Activated B cell treated with CpG ODN at 0.5 μM for 24 hours (primary cell): ENCODE measurements at regions not wholly inside any gene's neighbourhood (a gene's known extent, or its start where the extent isn't known, plus 50 kb on each side); places are given as distances from the start of the nearest gene placed in this dataset.

Experiments
- ATAC-seq: fragments of 200-7000 bp; cut with Tn5 transposase; one replicate; pipeline ENCODE4 v1.10.0; 2021; ENCODE audit warnings: low read depth, mild to moderate bottlenecking, moderate library complexity
- CTCF ChIA-PET: fragments of 350-600 bp; sonication (Branson Sonifier 250); formaldehyde crosslinking; loops from one replicate; lab custom pipeline; 2021; ENCODE audit warnings: antibody characterized with exemption; lab: Charles Lee
- POLR2A ChIA-PET: fragments of 350-600 bp; sonication (Branson Sonifier 250); formaldehyde crosslinking; loops from one replicate; lab custom pipeline; 2021; ENCODE audit warnings: antibody characterized with exemption; lab: Charles Lee
- DNase-seq: peaks from one replicate; pipeline ENCODE4 v3.0.0; 2022
- H3K27ac Mint-ChIP-seq: one replicate; pipeline ENCODE4 v1.8.0; 2020; ENCODE audit warnings: mixed read lengths
- H3K27me3 Mint-ChIP-seq: one replicate; pipeline ENCODE4 v1.8.0; 2021; ENCODE audit warnings: mixed read lengths
- H3K36me3 Mint-ChIP-seq: one replicate; pipeline ENCODE4 v1.8.0; 2021; ENCODE audit warnings: low read depth, mixed read lengths
- H3K4me1 Mint-ChIP-seq: one replicate; pipeline ENCODE4 v1.8.0; 2021; ENCODE audit warnings: mixed read lengths
- H3K4me3 Mint-ChIP-seq: one replicate; pipeline ENCODE4 v1.8.0; 2020; ENCODE audit warnings: mild to moderate bottlenecking, mixed read lengths
- H3K9me3 Mint-ChIP-seq: one replicate; pipeline ENCODE4 v1.8.0; 2020; ENCODE audit warnings: mixed read lengths
- intact Hi-C: fragments of 100-400 bp; cut with micrococcal nuclease; formaldehyde crosslinking; loops from one replicate; pipeline ENCODE4 v1.15.1; 2024
- TF ChIP-seq, protein P1 (sequence below): fragments of 200-600 bp; IDR thresholded peaks from one replicate; pipeline ENCODE4 v1.8.0; 2022; ENCODE audit warnings: antibody characterized with exemption, mild to moderate bottlenecking

- POLR2A ChIA-PET = no interaction called here
- intact Hi-C loops = no loop called here
- ATAC-seq (no peak), DNase-seq (no peak)
- Mint-ChIP-seq H3K27me3 (peaks cover 2% of the 10 kb centered on the region), H3K4me1 (no peaks in the 10 kb centered on the region), H3K4me3 (no peak overlapping the region), H3K9me3 (no peaks in the 10 kb centered on the region), H3K36me3 (no peaks in the 10 kb centered on the region), H3K27ac (no peak overlapping the region)
- CTCF ChIA-PET = no interaction called here
- TF ChIP-seq, protein P1, sequence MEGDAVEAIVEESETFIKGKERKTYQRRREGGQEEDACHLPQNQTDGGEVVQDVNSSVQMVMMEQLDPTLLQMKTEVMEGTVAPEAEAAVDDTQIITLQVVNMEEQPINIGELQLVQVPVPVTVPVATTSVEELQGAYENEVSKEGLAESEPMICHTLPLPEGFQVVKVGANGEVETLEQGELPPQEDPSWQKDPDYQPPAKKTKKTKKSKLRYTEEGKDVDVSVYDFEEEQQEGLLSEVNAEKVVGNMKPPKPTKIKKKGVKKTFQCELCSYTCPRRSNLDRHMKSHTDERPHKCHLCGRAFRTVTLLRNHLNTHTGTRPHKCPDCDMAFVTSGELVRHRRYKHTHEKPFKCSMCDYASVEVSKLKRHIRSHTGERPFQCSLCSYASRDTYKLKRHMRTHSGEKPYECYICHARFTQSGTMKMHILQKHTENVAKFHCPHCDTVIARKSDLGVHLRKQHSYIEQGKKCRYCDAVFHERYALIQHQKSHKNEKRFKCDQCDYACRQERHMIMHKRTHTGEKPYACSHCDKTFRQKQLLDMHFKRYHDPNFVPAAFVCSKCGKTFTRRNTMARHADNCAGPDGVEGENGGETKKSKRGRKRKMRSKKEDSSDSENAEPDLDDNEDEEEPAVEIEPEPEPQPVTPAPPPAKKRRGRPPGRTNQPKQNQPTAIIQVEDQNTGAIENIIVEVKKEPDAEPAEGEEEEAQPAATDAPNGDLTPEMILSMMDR = no peak
Observed at GRCh38 chr3:30069056-30069455, 537.3 kb upstream of the TGFBR2 start.

DNA sequence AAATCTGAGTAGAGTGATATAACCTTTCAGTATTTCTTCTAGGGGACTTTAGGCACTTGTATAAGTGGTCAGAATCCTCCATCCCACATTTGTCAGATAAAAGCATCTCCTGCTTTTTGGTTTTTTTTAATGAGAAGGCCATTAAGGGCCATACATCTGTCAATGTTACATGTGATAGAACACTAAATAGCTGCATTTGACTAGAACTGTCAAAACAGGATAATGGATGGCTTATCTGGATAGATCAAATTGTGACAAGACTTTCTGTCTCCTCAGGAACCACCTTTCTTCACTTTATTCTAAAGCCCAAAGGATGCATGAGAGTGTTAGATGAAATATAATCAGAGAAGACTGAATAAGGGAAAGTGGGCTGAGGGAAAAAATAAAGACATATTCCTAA lies 533.4 kb upstream of the TGFBR2 start:
- Mint-ChIP-seq H3K27me3 (no peaks in the 10 kb centered on the region), H3K9me3 (no peaks in the 10 kb centered on the region), H3K27ac (no peak overlapping the region), H3K4me3 (no peak overlapping the region), H3K36me3 (no peaks in the 10 kb centered on the region), H3K4me1 (no peaks in the 10 kb centered on the region)
- DNase-seq (no peak), ATAC-seq (no peak)
- POLR2A ChIA-PET = no interaction called here
- intact Hi-C loops = no loop called here
- TF ChIP-seq, protein P1 = no peak
- CTCF ChIA-PET = no interaction called here

DNA sequence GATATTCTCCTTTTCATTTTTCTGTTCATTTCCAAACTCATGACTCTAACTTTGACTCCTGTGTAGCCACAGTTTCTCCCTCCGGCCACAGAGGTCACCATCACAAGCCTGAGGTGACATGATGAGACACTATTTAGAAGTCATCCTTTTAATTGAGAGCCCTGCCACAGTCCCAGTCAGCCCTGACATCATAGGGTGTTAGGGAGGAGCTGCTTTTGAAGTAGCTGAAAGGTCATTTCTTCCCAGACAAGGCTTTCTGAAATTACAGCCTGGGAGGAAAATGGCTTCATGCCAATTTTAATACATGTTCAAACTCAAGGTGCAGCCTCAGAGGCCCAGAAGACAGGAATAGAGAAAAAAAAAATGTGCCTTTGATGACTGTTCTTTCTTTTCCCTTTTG lies 532.8 kb upstream of the TGFBR2 start:
- ChIA-PET CTCF (no interaction called here), POLR2A (no interaction called here)
- no peak for ATAC-seq
- Mint-ChIP-seq H3K4me1 (no peaks in the 10 kb centered on the region), H3K27ac (no peak overlapping the region), H3K36me3 (no peaks in the 10 kb centered on the region), H3K4me3 (no peak overlapping the region), H3K27me3 (no peaks in the 10 kb centered on the region), H3K9me3 (no peaks in the 10 kb centered on the region)
- intact Hi-C loops = no loop called here
- TF ChIP-seq, protein P1 = no peak
- no peak for DNase-seq

GRCh38 chr3:30075514-30075913 lies 530.9 kb upstream of the TGFBR2 start:
- ATAC-seq = no peak
- CTCF ChIA-PET = interaction anchor here (1.1 kb wide), 1 partner anchor 11 kb away, joined by 3 read pairs; no protein-coding TSS in a partner anchor
- H3K27me3 Mint-ChIP-seq = no peaks in the 10 kb centered on the region
- no peak for DNase-seq
- POLR2A ChIA-PET = no interaction called here
- H3K9me3 Mint-ChIP-seq = no peaks in the 10 kb centered on the region
- no peaks in the 10 kb centered on the region for H3K36me3 Mint-ChIP-seq
- H3K4me3 Mint-ChIP-seq = no peak overlapping the region
- TF ChIP-seq, protein P1 = no peak
- no peaks in the 10 kb centered on the region for H3K4me1 Mint-ChIP-seq
- intact Hi-C loops = no loop called here
- no peak overlapping the region for H3K27ac Mint-ChIP-seq

DNA sequence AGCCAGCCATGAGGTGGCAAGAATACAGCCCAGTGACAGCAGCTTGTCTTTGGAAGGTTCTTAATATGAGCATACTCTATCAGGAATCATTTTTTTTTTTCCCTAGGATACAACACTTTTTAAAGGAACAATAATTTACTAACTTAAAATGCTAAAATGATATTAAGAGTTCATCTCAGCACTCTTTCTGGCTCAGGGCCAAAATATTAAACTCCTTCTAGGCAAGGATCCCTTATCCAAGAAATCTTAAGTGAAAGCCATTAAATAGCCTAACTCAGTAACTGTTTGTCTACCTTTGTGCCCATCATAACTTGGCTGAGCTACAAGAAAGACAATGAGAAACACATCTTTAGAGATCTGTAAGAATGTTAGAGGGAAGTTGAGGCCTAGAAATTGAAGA lies 529.5 kb upstream of the TGFBR2 start:
- DNase-seq (no peak), ATAC-seq (no peak)
- Mint-ChIP-seq H3K9me3 (no peaks in the 10 kb centered on the region), H3K27me3 (no peaks in the 10 kb centered on the region), H3K36me3 (no peaks in the 10 kb centered on the region), H3K27ac (no peak overlapping the region), H3K4me3 (no peak overlapping the region), H3K4me1 (no peaks in the 10 kb centered on the region)
- intact Hi-C loops = no loop called here
- TF ChIP-seq, protein P1 = no peak
- POLR2A ChIA-PET = no interaction called here
- CTCF ChIA-PET = interaction anchor here (1.1 kb wide), 1 partner anchor 10 kb away, joined by 3 read pairs; no protein-coding TSS in a partner anchor
